ENCODE measurements at regions not wholly inside any gene's neighbourhood (a gene's known extent, or its start where the extent isn't known, plus 50 kb on each side); places are given as distances from the start of the nearest gene placed in this dataset.
"Not testable (repeated sequence)": the region's sequence is repeated elsewhere in the genome, so short reads cannot be mapped to it uniquely, and the experiment has no call there.

DNA sequence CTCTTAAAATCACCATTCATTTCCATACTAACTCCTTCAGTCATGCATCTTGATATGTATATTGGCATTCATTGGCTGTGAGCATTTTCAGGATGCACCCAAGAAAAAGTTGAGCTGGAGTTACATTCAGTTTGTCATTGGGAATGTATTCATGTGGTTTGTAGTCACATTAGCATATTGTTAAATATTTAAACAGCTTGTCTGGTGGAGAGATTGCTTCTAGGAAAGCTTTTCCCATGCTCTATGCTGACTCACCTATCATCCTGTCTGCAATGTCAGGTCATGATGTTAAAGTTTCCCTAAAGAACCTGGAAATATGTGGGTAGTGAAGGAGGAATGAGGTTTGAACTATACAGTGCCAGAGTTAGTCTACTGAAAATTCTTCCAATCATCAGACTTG lies 583.6 kb downstream of the GALC start:
- no peak for DNase-seq

DNA sequence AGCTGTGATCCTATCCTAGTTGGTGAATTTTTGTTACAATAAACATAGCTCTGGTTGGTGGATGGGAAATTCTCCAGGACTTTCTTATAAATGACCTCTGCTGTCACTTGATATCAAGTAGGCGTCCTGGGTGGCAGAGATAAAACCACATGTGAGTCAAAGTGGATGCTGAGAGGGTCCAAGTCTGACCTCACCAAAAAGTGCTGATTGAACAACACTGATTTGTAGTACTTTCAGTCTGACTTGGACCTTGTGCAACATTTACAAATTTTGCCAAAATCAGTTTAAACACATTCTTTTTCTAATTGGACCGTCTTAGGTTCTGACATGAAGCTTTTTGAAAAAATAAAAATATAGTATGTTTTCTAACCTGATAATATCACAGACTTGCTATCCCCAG lies 585.6 kb downstream of the GALC start:
- DNase-seq: no peak

DNA sequence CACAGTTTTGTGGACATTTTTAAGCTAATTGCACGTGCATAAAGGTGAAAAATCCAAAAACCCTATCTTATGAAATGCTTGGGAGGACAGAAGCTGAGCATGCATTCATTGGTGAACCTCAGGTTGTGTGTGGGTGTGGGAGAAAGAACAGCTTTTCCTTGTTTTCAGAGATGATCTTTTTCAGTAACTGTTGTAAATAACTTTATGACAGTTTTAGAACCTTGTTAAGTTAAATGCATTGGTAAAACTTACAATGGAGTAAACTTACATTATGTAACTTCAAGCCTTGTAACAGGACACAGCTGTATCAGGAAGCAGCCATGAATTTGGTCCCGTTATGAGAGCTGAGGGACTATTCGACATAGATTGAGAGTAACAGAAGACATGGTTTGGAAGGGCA lies 587.4 kb downstream of the GALC start:
- no peak for DNase-seq

DNA sequence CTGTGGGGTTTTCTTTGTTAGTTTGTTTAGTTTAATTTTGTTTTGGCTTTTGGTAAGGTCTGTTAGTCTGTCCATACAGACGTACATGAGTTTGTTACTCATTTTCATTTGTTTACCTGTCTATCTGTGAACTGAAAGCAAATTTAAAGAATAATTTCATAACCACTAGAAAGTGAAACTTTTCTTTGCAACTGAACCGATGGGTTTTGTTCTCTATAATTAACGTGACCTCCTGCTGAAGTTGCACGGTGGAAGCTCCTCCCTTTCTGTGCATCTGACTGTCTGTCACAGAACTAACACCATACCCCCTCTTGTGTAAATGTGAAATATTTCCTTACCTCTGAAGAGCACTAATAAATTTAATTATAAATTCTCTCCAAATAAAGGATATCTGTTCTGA lies 595.5 kb downstream of the GALC start:
- no peak for DNase-seq

DNA sequence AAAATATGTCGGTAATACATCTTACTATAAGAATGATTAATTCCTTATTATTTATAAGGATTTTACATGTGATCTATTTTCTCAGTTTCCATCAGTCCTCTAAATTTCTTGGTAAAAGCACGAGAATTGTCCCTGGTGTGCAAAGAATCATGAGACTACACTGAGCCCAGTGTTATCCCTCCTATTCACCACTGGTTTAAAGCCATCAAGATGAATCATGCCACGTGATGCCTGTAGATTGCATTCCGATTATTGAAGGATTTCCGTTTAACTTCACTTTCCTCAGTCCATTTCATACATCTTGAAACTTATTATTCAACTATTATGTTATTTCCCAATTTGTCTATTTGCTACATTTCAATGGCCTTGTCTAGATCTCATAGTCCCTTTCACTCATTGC lies 601.9 kb downstream of the GALC start:
- DNase-seq: no peak

DNA sequence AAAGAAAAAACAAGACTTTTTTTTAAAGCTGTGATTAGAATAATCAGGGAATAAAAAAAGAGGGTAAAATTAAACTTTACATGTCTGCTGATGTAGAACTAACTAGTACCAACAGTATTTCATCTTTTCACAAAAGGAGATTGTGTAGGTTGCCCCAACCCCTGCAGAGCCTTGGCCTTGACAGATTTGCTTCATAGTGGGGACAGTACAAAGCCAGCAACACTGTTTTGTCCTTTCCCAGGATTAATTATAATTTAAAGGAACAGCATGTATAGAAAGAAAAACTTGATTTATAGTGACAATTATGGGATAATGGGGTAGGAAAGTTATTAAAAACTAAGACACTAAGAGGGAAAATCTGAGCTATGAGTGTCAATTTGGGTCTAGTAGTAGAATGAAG lies 604.0 kb downstream of the GALC start:
- no peak for DNase-seq

DNA sequence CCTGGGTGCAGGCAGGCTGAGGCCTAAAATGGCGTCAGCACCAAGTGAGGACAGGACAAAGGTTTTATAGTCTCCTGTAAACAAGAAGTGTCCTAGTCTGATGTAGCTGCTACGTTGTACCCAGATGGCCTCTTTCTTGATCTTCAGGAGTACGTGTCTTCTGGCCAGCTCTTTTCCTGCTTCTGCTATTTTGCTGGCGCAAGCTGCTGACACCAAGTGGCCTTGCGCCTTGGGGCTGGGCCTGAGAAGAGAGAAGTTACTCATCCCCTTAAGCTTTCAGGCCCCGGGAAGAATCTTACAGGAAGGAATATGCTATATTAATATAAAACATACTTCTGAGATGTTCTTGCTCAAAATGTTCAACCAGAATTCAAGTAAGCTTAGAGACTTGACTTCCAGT lies 605.2 kb downstream of the GALC start:
- no peak for DNase-seq

DNA sequence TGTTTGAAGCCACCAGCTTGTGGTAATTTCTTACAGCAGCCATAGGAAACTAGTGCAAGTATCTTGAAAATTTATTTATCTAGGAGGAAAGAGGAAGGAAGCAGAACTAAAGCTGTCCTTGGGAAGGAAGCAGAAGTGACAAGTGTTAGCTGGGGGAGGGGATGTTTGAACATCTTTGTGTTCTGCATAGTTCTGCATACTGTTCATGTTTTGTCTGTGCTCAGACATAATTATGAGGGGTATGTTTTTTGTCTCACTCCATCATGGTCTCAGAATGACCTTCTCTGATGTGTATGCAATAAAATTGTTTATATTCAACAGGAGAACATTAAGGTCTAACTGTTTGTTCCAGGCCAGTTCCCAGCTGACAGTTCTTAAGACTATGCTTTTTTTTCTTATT lies 606.5 kb downstream of the GALC start:
- DNase-seq: no peak

DNA sequence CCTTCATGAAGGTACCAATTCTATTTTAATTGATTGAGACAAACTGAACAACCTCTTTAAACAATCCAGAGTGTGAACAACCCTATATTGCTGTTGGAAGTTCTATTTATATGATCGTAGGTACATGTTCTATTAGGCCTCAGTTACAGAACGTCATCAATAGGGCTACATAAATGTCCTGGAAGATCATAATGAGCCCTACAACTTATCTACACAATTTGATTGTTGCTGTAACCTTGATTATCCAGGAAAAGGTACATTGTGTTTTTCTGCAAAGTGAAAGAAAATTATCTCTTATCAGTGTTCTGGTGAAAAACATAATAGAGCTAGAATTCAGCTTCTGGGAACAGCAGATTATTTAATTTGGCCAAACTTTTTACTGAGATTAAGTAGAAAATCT lies 612.9 kb downstream of the GALC start:
- no peak for DNase-seq

DNA sequence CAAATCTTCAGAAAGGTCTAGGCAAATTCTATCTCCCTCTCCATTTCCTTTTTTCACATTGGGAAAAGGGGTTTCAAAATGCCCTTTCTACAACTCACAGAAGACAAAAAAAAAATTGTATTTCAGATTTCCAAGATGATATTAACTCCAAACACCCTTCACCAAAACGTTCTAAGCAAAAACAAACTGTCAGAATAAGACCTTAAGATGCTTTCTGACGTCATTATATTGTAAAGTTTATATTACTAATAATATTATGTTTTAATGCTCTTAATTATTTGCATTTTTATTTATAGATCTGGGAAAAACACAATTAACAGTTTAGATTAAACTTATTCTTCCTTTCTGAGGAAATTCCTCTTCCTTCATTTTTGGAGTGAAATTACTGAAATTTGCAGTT lies 624.2 kb downstream of the GALC start:
- no peak for DNase-seq

DNA sequence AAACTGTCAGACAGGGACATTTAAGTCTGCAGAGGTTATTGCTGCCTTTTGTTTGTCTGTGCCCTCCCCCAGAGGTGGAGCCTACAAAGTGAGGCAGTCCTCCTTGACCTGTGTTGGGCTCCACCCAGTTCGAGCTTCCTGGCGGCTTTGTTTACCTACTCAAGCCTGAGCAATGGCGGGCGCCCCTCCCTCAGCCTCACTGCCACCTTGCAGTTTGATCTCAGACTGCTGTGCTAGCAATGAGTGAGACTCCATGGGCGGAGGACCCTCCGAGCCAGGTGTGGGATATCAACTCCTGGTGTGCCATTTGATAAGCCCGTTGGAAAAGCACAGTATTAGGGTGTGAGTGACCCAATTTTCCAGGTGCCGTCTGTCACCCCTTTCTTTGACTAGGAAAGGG lies 632.7 kb downstream of the GALC start:
- not testable (repeated sequence) for DNase-seq

DNA sequence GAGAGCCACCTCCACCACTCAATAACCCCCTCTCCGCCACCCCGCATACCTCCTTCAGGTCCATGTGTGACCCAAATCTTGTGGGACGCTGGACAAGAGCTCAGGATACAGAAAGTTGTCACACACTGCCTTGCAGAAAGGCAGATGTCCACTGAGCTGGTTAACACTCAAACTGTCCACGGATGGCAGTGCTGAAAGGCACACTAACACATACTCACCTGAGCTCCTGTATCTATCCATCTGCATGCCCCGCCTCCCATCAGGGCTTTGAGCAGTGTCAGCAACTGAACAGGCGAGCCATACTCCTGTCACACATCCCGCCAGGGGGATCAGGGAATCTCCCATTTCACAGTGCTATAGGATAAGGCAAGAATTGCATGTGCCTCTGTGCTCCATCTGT lies 642.0 kb downstream of the GALC start:
- DNase-seq: no peak

DNA sequence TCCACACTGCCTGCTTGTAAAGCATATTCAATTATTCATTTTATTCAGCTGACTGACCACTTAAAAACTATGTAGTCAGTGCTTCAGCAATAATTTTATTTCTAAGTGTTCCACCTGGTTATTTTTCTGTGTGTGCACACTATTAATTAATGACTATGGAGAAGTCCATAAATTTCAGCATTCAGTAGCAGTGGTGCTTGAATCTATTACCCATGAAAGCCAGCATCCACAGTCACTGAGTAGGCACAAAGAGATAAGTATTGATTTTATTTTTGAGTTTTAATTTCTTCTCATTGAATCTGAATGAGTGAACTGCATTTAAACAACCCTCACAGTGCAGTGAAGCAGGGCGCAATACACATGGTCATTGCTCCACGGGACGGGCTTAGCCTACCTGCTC lies 643.1 kb downstream of the GALC start:
- DNase-seq: no peak

DNA sequence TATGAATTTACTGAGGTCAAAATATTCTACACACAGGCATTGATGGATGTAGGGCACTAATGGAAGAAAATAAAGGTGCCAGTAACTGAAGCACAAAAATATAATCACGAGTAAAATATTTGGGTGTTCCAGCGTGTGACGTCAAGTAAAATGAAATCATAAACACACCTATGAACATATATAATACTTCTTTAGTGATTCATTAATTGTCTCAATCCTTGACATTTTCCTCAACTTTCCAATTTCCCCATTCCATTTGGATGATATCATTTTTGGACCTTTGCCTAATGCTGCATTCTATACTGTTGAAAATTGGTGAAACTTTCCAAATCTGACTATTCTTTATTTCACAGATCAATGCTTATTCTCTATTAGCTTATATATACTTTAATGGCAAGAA lies 649.3 kb downstream of the GALC start:
- DNase-seq: no peak

DNA sequence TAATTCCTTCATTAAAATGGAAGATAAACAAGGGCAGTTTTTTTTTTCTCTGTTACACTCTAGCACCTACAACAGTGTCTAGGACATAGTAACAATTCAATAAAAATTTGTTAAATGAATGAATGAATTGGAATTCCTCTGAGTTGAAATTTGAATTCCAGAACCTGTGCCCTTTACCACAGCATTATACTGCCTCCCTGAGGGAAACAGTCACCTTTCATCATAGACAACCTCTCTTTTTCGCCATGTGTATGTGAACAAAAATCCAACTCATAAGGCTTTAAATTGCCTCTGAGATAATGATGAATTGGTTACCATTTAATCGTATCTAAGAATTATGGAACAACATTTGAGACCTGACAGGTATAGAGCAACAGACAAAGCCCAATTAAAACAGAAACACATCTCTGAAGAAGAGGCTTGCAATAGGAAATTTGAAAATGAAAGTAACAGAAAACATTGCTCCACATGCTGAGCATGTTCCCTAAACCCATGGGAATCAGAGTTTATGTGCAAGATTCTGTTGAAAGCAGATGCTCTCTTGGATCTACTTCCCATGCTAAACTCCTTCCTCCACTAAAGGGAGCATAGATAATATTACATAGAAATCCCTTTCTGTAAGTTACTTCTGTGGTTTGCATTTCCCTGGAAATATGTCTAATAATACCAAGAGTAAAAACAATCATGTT lies 657.8 kb downstream of the GALC start:
- no peak for DNase-seq

DNA sequence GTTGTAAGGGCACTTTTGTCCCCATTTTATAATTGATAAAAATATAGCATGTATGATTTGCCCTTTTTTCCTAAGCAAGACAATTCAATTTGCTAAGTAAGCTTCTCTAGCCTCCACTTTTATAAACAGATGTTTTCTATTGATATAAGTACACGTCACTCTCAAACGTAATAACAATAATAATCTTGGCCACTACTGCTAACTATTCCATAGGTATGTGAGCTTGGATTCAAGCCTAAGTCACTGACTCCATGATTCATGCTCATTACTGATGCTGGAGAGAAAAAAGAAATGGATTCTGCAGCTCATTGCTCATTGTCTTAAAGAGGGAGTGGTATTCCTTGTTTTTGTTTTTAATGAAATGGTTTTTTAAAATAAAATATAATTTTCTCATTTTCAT lies 661.0 kb downstream of the GALC start:
- no peak for DNase-seq

DNA sequence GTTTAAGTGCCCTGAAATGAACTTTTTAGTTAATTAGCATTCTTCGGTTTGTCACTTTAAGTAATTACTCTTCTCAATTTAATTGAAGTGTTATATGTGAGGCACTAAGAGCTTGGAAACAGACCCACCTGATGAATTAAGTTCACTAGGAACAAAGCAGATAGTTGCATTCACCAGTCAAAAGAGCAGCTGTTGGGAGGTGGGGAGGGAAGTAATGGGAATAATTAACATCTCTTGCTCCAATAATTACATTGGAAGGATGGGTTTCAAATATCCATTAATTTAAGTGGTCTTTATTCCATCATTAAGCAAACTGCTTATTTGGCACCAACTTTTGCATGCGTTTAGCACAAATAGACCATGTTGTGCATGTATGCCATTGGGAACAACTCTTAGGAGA lies 667.2 kb downstream of the GALC start:
- no peak for DNase-seq

DNA sequence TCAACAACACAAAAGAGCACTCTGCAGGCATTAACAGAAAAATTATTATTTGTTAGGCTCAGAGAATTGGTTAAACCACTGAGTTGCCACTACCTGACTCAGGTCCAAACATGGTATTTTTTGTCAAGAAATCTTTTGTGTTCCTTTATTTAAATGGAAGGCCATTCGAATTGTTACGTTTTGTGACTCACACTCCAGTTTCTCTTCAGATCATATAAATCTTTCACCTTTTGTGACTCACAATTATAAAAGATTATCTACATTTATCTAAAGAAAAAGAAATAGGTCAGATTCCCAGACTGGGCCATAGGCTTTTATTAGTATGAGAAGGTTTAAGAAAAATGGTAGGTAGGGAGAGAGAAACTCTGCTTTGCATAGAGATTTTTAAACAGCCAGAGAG lies 669.8 kb downstream of the GALC start:
- no peak for DNase-seq

DNA sequence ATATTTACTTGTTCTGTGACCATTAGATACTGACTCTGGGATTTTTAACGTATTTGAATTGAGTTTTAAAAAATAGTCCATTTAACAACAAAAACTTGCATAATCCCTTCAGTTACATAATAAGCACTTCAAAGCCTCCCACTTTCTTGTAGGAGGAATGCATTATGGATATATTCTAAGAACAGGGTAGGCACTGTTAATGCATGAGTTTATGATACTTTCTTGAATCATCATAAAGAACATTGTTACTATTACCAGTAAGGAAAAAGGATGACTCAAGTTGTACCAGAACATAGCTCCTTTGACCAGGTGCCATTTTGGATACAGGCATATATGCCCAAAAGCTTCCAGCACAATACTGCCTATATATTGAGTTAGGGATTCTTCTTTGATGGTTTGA lies 671.4 kb downstream of the GALC start:
- no peak for DNase-seq

DNA sequence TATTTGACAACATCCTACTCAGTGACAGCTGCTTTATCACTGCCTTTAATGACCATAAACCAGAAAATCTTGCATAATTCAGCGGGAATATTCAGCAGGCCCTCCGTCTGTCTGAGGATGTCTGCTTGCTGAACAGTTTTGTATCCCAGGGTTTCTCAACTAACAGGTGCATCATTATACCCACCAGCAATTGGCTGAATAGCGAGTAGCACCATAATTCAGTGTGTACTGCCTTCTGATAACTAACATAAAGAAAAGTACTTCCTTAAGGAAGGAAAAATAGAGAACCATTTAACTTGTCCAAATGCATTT lies 680.1 kb downstream of the GALC start:
- no peak for DNase-seq

DNA sequence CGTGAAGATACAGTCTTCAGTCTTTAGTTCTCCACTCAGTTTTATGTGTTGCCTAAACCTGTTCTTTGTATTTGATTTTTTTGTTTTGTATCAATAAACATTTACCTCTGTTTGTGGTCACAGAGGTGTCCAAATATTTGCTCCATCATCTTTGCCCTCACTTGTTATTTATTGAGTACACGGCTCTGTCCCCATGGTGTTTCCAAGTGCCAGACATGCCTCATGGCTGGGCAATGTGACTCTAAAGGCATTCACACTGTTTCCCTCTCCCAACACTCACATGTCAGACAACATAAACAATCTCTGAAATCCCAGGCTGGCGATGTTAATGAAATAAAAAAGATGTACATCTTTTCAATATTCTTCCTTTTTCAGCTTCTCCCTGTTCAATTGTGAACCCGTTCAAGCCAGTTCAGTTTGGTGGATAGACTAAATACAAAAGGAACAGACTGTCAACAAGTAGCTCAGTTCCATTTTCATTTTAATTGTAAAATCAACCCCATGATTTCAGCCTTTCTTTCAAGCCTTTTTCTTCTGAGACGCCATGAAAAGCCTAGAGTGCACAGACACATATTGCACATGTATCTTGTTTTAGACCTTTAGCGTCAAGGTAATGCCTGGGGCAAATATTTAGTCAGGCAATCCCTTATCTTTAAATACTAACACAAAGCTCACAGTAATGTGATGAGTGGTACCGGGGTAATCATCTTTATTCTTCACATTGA lies 680.7 kb downstream of the GALC start:
- no peak for DNase-seq

DNA sequence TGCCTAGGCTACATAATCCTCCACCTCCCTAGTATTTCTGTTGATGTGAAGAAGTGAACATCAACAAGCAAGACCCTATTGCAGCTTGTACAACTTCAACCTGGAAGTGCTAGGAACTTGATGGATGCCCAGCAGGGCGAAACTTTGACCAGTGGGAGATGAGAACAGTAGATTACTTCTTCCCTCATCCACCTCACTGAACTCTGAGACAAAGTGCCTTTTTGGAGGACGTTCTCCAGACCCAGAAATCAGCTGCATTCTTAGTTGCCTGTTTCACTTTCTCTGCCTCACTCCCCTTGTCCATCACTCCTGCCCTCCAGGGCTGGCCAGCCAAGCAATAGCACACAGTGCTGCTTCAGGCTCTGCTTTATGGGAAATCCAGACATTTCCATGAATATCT lies 683.4 kb downstream of the GALC start:
- no peak for DNase-seq

DNA sequence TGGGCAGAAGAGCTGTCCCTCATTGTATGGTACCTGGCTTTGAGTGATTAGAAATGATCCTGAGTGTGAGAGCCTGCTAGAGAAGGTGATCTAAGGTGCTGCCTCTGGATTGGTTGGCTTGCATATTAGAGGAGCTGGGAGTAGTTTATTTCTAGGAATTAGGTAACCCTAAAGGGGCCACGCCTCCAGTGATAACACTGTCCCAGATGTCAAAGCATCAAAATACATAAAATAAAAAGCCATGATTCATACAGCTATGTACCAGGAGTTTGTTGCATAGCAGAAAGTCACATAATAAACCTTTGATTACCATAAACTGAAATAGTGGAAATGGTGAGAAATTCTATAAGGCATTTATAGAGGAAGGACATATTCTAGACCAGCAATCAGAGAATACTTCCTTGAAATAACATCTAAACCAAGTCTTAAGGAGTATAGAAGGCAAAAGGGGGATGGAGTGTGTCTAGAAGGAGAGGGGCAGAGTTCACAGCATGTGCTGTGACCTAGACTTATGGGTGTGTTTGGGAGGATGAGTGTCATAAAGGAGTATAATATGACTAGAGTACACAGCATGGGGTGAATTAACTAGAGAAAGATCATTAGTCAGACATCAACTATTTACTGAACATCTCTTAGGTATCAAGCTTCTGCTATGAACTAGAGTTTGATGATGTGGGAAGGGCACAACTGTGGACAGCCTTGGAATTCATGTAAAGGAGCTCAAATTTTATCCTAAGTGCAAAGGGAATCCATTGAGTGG lies 686.4 kb downstream of the GALC start:
- DNase-seq: no peak

DNA sequence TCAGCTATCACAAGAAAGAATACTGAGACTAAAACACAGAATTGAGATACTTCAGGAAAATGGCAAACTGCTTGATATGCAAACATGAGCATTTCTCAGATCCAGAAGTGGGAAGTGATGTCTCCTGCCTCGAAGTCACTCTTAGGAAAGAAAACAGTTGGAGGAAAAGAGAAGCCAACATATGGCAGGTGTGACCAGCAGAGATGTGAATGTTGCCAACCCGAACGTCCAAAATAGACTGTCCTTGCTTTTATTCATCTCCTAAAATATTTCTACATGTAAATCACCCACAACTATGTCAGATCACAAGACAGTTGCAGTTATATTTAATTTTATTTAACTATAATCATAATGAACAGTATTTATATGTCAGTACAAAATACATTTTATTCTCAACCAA lies 687.6 kb downstream of the GALC start:
- DNase-seq: no peak
